ENCODE measurements at regions not wholly inside any gene's neighbourhood (a gene's known extent, or its start where the extent isn't known, plus 50 kb on each side); places are given as distances from the start of the nearest gene placed in this dataset.

DNA sequence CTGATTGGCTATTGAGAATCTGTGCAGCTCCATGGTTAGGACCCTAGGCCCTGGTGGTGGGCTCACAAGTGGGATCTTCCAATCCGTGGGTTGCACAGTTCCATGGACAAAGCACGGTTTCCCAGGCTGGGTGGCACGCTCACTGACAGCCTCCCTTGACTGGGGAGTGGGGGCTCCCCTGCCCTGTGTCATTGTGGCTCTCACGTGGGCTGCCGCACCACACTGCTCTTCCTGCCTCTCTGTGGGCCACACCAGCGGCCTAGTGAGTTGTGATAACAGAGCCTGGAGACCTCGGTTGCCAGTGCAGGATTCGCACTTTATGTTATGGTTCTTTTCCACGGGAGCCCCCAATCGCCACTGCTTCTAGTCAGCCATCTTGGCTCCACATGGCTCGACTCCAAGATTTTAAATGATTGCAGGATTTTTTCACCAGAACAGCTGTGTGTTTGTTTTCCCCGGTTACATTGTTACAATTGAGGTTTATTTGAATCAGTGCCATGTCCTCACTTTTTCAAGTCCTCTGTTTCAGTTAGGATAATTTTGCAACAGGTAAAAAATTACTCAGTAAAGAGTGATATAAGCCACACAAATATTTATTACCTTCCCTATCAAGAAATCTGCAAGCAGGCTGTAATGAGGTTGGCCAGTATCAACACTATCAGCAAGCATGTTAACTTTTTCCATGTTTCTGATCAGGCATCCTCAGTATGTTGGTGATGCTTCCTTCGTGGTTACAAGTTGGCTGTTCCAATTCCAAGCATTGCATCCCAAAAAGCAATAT lies 253.8 kb downstream of the ZNF608 start:
- TF ChIP-seq CHD1 (IDR thresholded peaks at IDR 0.05; ENCODE audit: low read depth, low read length) (no peak), RBBP5 (IDR thresholded peaks at IDR 0.05; ENCODE audit: borderline replicate concordance, low read depth, low read length) (no peak), TAF1 (IDR thresholded peaks at IDR 0.05; ENCODE audit: low read depth, low read length) (no peak), POLR2AphosphoS5 (IDR thresholded peaks at IDR 0.05; ENCODE audit: low read depth, low read length) (no peak), POLR2A (IDR thresholded peaks at IDR 0.05; ENCODE audit: control extremely low read depth in 1 of 2, low read depth in 2 of 2, low read length in 2 of 2) (no peak), JUND (IDR thresholded peaks at IDR 0.05; ENCODE audit: low read length) (no peak), EZH2 (IDR thresholded peaks at IDR 0.05; ENCODE audit: low read depth, low read length, severe bottlenecking) (no peak), GABPA (IDR thresholded peaks at IDR 0.05; ENCODE audit: borderline replicate concordance, insufficient read depth, low read length) (no peak), RAD21 (IDR thresholded peaks at IDR 0.05 in 1 of 2, conservative IDR thresholded peaks at IDR 0.05 in 1 of 2; ENCODE audit: low read depth in 2 of 2, low read length in 2 of 2) (no peak), TBP (IDR thresholded peaks at IDR 0.05; ENCODE audit: low read depth, low read length) (no peak), ZNF274 (IDR thresholded peaks at IDR 0.05; ENCODE audit: borderline replicate concordance, extremely low read depth, low read length) (no peak)
- TF ChIP-seq, protein P1, sequence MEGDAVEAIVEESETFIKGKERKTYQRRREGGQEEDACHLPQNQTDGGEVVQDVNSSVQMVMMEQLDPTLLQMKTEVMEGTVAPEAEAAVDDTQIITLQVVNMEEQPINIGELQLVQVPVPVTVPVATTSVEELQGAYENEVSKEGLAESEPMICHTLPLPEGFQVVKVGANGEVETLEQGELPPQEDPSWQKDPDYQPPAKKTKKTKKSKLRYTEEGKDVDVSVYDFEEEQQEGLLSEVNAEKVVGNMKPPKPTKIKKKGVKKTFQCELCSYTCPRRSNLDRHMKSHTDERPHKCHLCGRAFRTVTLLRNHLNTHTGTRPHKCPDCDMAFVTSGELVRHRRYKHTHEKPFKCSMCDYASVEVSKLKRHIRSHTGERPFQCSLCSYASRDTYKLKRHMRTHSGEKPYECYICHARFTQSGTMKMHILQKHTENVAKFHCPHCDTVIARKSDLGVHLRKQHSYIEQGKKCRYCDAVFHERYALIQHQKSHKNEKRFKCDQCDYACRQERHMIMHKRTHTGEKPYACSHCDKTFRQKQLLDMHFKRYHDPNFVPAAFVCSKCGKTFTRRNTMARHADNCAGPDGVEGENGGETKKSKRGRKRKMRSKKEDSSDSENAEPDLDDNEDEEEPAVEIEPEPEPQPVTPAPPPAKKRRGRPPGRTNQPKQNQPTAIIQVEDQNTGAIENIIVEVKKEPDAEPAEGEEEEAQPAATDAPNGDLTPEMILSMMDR (IDR thresholded peaks at IDR 0.05; ENCODE audit: control extremely low read depth in 1 of 3, insufficient read depth in 1 of 3, low read depth in 1 of 3, low read length in 3 of 3) = no peak

All from H1 (cell line).